ENCODE measurements at regions not wholly inside any gene's neighbourhood (a gene's known extent, or its start where the extent isn't known, plus 50 kb on each side); places are given as distances from the start of the nearest gene placed in this dataset.

- no peak for ATAC-seq
These were observed 1043.2 kb downstream of the BRINP3 start for GRCh38 chr1:189434461-189434860.

- ATAC-seq = no peak
These were observed 1042.3 kb downstream of the BRINP3 start for GRCh38 chr1:189435398-189435797.

GRCh38 chr1:189438808-189439207 lies 1038.9 kb downstream of the BRINP3 start:
- ATAC-seq = no peak

GRCh38 chr1:189463166-189463565 lies 1014.5 kb downstream of the BRINP3 start:
- ATAC-seq = no peak

- ATAC-seq = no peak
These were observed 980.9 kb downstream of the BRINP3 start for GRCh38 chr1:189496768-189497167.

- ATAC-seq = no peak
These were observed 977.9 kb downstream of the BRINP3 start for GRCh38 chr1:189499736-189500135.

- no peak for ATAC-seq
These were observed 976.9 kb downstream of the BRINP3 start for GRCh38 chr1:189500778-189501177.

GRCh38 chr1:189510827-189511226 lies 966.8 kb downstream of the BRINP3 start:
- ATAC-seq = no peak

- no peak for ATAC-seq
These were observed 964.6 kb downstream of the BRINP3 start for GRCh38 chr1:189513091-189513490.

GRCh38 chr1:189522441-189522840 lies 955.2 kb downstream of the BRINP3 start:
- ATAC-seq = no peak

- ATAC-seq = no peak
These were observed 953.2 kb downstream of the BRINP3 start for GRCh38 chr1:189524501-189524900.

- no peak for ATAC-seq
These were observed 947.5 kb downstream of the BRINP3 start for GRCh38 chr1:189530162-189530561.

GRCh38 chr1:189538271-189538670 lies 939.4 kb downstream of the BRINP3 start:
- ATAC-seq = no peak

GRCh38 chr1:189550498-189550897 lies 927.2 kb downstream of the BRINP3 start:
- ATAC-seq = no peak

- ATAC-seq = no peak
These were observed 913.9 kb downstream of the BRINP3 start for GRCh38 chr1:189563784-189564183.

- no peak for ATAC-seq
These were observed 909.8 kb downstream of the BRINP3 start for GRCh38 chr1:189567890-189568289.

GRCh38 chr1:189596197-189596596 lies 881.5 kb downstream of the BRINP3 start:
- no peak for ATAC-seq

- no peak for ATAC-seq
These were observed 880.6 kb downstream of the BRINP3 start for GRCh38 chr1:189597083-189597482.

- ATAC-seq = no peak
These were observed 872.4 kb downstream of the BRINP3 start for GRCh38 chr1:189605226-189605625.

GRCh38 chr1:189606047-189606446 lies 871.6 kb downstream of the BRINP3 start:
- no peak for ATAC-seq

GRCh38 chr1:189606795-189607476 lies 870.7 kb downstream of the BRINP3 start:
- ATAC-seq = no peak

GRCh38 chr1:189607477-189608096 lies 870.1 kb downstream of the BRINP3 start:
- no peak for ATAC-seq

- ATAC-seq = no peak
These were observed 868.5 kb downstream of the BRINP3 start for GRCh38 chr1:189609167-189609566.

GRCh38 chr1:189616893-189617292 lies 860.8 kb downstream of the BRINP3 start:
- ATAC-seq = no peak
